ENCODE measurements at regions not wholly inside any gene's neighbourhood (a gene's known extent, or its start where the extent isn't known, plus 50 kb on each side); places are given as distances from the start of the nearest gene placed in this dataset.

DNA sequence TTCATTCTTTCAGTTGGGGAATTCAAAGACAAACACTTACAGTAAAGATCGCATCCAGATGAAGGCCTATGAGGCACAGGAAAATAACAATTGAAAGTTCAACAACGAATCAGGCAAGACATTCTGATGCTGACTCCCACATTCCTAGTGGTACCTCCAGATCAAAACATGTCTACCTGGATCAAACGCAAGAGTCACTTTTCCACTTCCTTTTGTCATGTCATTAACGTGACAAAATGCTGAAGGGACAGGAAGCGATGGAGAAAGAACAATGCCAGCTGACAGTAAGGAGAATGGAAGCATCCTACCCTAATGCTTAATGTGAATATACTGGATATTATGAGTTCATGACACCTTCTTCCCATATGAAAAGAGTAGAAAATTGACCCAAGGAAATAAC, 365.4 kb upstream of the CDH11 start:
- TF ChIP-seq, protein P1, sequence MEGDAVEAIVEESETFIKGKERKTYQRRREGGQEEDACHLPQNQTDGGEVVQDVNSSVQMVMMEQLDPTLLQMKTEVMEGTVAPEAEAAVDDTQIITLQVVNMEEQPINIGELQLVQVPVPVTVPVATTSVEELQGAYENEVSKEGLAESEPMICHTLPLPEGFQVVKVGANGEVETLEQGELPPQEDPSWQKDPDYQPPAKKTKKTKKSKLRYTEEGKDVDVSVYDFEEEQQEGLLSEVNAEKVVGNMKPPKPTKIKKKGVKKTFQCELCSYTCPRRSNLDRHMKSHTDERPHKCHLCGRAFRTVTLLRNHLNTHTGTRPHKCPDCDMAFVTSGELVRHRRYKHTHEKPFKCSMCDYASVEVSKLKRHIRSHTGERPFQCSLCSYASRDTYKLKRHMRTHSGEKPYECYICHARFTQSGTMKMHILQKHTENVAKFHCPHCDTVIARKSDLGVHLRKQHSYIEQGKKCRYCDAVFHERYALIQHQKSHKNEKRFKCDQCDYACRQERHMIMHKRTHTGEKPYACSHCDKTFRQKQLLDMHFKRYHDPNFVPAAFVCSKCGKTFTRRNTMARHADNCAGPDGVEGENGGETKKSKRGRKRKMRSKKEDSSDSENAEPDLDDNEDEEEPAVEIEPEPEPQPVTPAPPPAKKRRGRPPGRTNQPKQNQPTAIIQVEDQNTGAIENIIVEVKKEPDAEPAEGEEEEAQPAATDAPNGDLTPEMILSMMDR (IDR thresholded peaks at IDR 0.05): no peak
- TF ChIP-seq POLR2A (IDR thresholded peaks at IDR 0.05): no peak
- no peak for TF ChIP-seq POLR2AphosphoS5 (IDR thresholded peaks at IDR 0.05)

All from breast epithelium (tissue), 3 donors.